DMS79 (cell line): ENCODE measurements at regions not wholly inside any gene's neighbourhood (a gene's known extent, or its start where the extent isn't known, plus 50 kb on each side); places are given as distances from the start of the nearest gene placed in this dataset.

Source experiments
- DNase-seq: peaks from one replicate; lab custom pipeline; 2025; lab: John Stamatoyannopoulos, UW

GRCh38 chr6:51411496-51412125, 592.9 kb downstream of the TFAP2B start:
- no peak for DNase-seq

- no peak for DNase-seq
These were observed 595.7 kb downstream of the TFAP2B start for GRCh38 chr6:51414361-51414760.

- no peak for DNase-seq
These were observed 596.8 kb downstream of the TFAP2B start for GRCh38 chr6:51415501-51415900.

- DNase-seq = no peak
These were observed 610.5 kb downstream of the TFAP2B start for GRCh38 chr6:51429017-51429712.

GRCh38 chr6:51430589-51430988, 611.9 kb downstream of the TFAP2B start:
- no peak for DNase-seq

- DNase-seq = no peak
These were observed 613.8 kb downstream of the TFAP2B start for GRCh38 chr6:51432481-51432880.

GRCh38 chr6:51450248-51450957, 631.7 kb downstream of the TFAP2B start:
- DNase-seq = no peak

- DNase-seq = no peak
These were observed 632.3 kb downstream of the TFAP2B start for GRCh38 chr6:51450958-51451357.

GRCh38 chr6:51456282-51456681, 631.1 kb downstream of the PKHD1 start:
- DNase-seq = no peak

- no peak for DNase-seq
These were observed 627.5 kb downstream of the PKHD1 start for GRCh38 chr6:51459958-51460357.

GRCh38 chr6:51462896-51463295, 624.5 kb downstream of the PKHD1 start:
- DNase-seq = no peak

- DNase-seq = no peak
These were observed 624.1 kb downstream of the PKHD1 start for GRCh38 chr6:51463321-51463720.

- DNase-seq = no peak
These were observed 622.5 kb downstream of the PKHD1 start for GRCh38 chr6:51464956-51465355.

- DNase-seq = no peak
These were observed 621.0 kb downstream of the PKHD1 start for GRCh38 chr6:51466427-51466826.

- DNase-seq = no peak
These were observed 620.0 kb downstream of the PKHD1 start for GRCh38 chr6:51467231-51467952.

- DNase-seq = no peak
These were observed 618.7 kb downstream of the PKHD1 start for GRCh38 chr6:51468704-51469103.

- DNase-seq = no peak
These were observed 614.5 kb downstream of the PKHD1 start for GRCh38 chr6:51472745-51473487.

GRCh38 chr6:51474022-51474975, 613.1 kb downstream of the PKHD1 start:
- DNase-seq = no peak

GRCh38 chr6:51477711-51478311, 609.6 kb downstream of the PKHD1 start:
- no peak for DNase-seq

- DNase-seq = no peak
These were observed 608.1 kb downstream of the PKHD1 start for GRCh38 chr6:51479296-51479695.
